ENCODE measurements at regions not wholly inside any gene's neighbourhood (a gene's known extent, or its start where the extent isn't known, plus 50 kb on each side); places are given as distances from the start of the nearest gene placed in this dataset.

DNA sequence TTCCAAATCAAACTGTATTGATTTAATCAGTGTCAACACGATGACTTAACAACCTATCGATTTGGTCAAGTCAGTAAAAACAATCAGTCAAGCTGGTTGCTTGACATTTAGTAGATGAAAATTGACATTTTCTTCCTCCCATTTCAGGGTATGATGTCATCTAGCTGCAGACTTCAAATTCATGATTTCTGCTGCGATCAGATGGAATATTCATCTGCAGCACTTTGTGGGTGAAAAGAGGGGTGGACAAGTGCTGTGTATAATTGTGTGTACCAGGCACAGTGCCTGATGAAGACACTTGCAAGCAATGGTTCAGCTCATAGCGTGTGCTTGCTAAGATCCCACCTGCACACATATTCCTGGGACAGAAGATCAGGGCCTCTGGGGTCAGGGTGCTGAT is 479.8 kb downstream of the DISC1 start:
- H3K4me3 Mint-ChIP-seq, result no peak overlapping the region
- no peak for DNase-seq (ENCODE audit: extremely low spot score, unreplicated experiment)
- H3K36me3 Mint-ChIP-seq, result no peaks in the 10 kb centered on the region
- peaks cover 35% of the 10 kb centered on the region for H3K4me1 Mint-ChIP-seq (ENCODE audit: unreplicated experiment)
- H3K27ac Mint-ChIP-seq, result no peak overlapping the region
- peaks cover 51% of the 10 kb centered on the region for H3K27me3 Mint-ChIP-seq
- TF ChIP-seq, protein P1, sequence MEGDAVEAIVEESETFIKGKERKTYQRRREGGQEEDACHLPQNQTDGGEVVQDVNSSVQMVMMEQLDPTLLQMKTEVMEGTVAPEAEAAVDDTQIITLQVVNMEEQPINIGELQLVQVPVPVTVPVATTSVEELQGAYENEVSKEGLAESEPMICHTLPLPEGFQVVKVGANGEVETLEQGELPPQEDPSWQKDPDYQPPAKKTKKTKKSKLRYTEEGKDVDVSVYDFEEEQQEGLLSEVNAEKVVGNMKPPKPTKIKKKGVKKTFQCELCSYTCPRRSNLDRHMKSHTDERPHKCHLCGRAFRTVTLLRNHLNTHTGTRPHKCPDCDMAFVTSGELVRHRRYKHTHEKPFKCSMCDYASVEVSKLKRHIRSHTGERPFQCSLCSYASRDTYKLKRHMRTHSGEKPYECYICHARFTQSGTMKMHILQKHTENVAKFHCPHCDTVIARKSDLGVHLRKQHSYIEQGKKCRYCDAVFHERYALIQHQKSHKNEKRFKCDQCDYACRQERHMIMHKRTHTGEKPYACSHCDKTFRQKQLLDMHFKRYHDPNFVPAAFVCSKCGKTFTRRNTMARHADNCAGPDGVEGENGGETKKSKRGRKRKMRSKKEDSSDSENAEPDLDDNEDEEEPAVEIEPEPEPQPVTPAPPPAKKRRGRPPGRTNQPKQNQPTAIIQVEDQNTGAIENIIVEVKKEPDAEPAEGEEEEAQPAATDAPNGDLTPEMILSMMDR (conservative IDR thresholded peaks at IDR 0.05), result no peak
- no peaks in the 10 kb centered on the region for H3K9me3 Mint-ChIP-seq

DNA sequence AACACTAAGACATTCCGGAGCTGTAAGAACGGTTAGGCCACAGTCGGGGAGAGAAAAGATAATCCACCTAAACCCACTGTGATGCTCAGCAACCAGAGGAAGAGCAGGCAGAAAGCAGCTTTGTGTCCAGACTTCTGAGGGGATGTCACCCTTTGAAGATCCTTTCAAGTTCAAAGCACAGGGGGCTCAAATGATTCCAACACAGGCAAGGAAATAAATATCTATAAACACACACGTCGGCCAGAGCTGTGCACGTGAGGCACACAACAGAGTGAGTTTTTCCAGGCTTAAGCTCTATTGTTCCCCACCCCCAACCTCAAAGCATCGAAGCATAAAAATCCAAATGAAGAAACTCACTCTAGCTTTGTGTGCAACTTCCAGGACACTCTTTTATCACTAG is 479.0 kb downstream of the DISC1 start:
- no peak overlapping the region for H3K4me3 Mint-ChIP-seq
- no peak overlapping the region for H3K27ac Mint-ChIP-seq
- no peaks in the 10 kb centered on the region for H3K36me3 Mint-ChIP-seq
- peaks cover 50% of the 10 kb centered on the region for H3K27me3 Mint-ChIP-seq
- no peaks in the 10 kb centered on the region for H3K9me3 Mint-ChIP-seq
- TF ChIP-seq, protein P1 (conservative IDR thresholded peaks at IDR 0.05), result no peak
- H3K4me1 Mint-ChIP-seq (ENCODE audit: unreplicated experiment), result peaks cover 27% of the 10 kb centered on the region
- no peak for DNase-seq (ENCODE audit: extremely low spot score, unreplicated experiment)

DNA sequence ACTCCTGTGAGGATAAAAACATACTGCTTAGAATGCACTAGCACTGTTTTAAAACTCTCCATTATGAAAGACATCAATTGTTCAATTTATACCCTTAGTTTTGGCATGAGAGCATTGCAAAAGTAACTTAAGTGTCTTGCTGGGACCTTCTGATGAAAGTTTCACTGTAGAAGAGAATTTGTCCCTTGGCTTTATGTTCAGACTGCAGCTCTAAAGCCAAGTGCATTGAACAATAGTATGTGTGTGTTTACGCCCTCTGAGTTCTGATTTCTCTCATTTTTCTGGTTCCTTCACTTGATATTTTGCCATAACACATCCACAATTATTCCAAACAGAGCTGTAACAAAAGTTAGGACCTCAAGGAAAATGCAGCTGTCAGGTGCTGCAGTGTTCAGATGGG is 474.6 kb downstream of the DISC1 start:
- peaks cover 9% of the 10 kb centered on the region for H3K4me1 Mint-ChIP-seq (ENCODE audit: unreplicated experiment)
- peaks cover 36% of the 10 kb centered on the region for H3K27me3 Mint-ChIP-seq
- TF ChIP-seq, protein P1 (conservative IDR thresholded peaks at IDR 0.05), result no peak
- H3K9me3 Mint-ChIP-seq, result peaks cover 6% of the 10 kb centered on the region
- H3K36me3 Mint-ChIP-seq, result no peaks in the 10 kb centered on the region
- H3K4me3 Mint-ChIP-seq, result no peak overlapping the region
- DNase-seq (ENCODE audit: extremely low spot score, unreplicated experiment), result no peak
- H3K27ac Mint-ChIP-seq, result no peak overlapping the region

DNA sequence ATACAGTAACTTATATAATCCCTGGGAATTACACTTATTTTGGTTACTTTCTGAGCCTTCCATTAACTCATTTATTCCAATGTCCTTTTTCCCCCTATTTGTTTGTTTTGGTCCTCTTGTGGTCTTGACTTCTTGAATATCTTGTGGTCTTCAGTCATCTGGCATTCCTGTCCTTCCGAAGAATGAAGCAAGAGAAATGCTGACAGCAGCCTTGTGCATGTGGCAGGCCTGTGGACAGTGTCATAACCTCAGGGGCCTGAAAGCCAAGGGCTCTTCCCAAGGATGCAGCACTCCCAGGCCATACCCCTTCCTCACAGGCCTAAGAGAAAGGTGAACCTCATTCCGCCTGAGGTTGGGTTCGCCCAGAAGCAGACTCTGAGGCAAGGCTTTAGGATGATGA is 470.2 kb downstream of the DISC1 start:
- TF ChIP-seq, protein P1 (conservative IDR thresholded peaks at IDR 0.05), result no peak
- Mint-ChIP-seq H3K4me3 (no peak overlapping the region), H3K4me1 (ENCODE audit: unreplicated experiment) (no peaks in the 10 kb centered on the region), H3K27ac (no peak overlapping the region), H3K9me3 (peaks cover 6% of the 10 kb centered on the region), H3K27me3 (peaks cover 11% of the 10 kb centered on the region), H3K36me3 (no peaks in the 10 kb centered on the region)
- no peak for DNase-seq (ENCODE audit: extremely low spot score, unreplicated experiment)
